ENCODE measurements at regions not wholly inside any gene's neighbourhood (a gene's known extent, or its start where the extent isn't known, plus 50 kb on each side); places are given as distances from the start of the nearest gene placed in this dataset.

DNA sequence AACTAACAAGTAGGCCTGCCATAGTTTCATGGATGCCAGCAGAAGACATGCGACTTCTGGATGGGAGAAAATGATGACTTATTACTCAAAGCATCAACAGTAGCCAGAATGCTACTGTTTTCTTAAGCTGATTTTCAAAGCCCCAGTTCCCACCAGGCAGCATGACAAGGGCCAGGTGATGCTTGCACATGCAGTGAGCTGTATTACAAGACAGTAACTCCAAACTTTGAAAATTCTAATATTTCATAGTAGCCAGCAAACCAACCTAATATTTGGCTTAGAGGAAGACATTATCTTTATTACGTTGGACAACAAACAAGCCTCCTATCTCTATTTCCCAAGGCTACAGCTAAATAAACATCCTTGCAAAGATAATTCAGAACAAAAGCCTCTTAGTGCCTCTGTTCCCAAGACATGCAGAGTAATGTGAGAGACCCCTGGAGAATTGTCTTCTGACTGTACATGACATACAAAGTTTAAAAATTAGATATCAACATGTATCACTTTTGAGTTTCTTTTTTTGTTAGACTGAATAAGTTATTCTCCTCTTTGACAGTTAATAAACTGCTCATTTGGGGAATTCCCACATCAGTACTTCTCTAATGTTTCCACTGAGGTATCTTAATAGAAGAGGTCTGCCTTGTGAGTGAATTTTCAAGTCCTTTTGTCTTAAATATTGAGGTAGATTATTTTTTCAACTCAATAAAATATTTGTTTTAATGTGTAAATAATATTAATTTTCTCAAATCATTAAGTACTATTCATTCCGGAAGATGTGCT is 367.6 kb upstream of the CWC22 start:
- TF ChIP-seq, protein P1, sequence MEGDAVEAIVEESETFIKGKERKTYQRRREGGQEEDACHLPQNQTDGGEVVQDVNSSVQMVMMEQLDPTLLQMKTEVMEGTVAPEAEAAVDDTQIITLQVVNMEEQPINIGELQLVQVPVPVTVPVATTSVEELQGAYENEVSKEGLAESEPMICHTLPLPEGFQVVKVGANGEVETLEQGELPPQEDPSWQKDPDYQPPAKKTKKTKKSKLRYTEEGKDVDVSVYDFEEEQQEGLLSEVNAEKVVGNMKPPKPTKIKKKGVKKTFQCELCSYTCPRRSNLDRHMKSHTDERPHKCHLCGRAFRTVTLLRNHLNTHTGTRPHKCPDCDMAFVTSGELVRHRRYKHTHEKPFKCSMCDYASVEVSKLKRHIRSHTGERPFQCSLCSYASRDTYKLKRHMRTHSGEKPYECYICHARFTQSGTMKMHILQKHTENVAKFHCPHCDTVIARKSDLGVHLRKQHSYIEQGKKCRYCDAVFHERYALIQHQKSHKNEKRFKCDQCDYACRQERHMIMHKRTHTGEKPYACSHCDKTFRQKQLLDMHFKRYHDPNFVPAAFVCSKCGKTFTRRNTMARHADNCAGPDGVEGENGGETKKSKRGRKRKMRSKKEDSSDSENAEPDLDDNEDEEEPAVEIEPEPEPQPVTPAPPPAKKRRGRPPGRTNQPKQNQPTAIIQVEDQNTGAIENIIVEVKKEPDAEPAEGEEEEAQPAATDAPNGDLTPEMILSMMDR (IDR thresholded peaks at IDR 0.05), result no peak
- no peak for TF ChIP-seq POLR2A (IDR thresholded peaks at IDR 0.05)
